ENCODE measurements at regions not wholly inside any gene's neighbourhood (a gene's known extent, or its start where the extent isn't known, plus 50 kb on each side); places are given as distances from the start of the nearest gene placed in this dataset.

DNA sequence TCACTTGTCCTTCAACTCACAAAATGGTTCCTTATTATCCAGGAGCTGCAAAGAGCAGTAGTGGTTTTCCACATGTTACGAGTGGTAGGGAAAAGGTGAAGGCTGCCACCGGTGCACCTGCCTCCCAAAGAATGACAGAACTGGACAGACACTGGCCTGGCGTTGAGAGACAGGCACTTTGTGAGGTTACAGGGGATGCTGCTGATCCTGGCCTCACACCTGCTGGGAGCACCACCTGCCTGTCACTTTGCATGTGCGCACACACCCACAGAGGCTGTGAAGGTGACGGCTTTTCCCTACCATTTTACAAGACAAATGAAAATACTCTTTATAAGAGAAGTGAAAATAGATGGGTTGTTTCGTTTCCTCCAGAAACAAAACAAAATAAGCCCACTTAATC, 175.3 kb upstream of the B3GAT1 start:
- Histone ChIP-seq H3K4me3 (no peak overlapping the region), H3K27ac (no peak overlapping the region), H3K4me1 (no peaks in the 10 kb centered on the region), H3K9me3 (no peaks in the 10 kb centered on the region), H3K27me3 (no peaks in the 10 kb centered on the region), H3K36me3 (no peaks in the 10 kb centered on the region)
- no peak for DNase-seq
- TF ChIP-seq CTCF (IDR thresholded peaks at IDR 0.05) (no peak), POLR2A (IDR thresholded peaks at IDR 0.05) (no peak)
- intact Hi-C loops (cut with DNase I; ENCODE audit: low total_unique reads): no loop called here

DNA sequence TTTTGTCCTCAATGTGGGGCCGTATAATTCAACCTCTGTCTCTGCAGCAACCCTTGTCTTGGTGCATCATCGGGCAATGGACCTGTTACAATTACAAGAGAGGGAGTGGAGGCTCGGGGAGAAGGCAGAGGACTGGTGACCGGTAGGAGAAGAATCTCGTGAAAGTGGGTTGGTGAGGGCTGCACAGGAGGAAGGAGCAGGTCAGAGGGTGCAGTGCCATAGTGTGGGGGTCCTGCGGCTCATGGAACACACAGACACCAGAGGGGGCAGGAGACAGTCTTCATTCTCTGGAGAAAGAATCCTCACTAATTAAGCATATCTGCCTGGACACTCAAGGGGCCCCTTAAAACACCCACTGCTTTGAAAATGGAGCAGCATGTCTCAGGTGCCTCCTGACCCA, 174.7 kb upstream of the B3GAT1 start:
- TF ChIP-seq POLR2A (IDR thresholded peaks at IDR 0.05) (no peak), CTCF (IDR thresholded peaks at IDR 0.05) (no peak)
- Histone ChIP-seq H3K9me3 (no peaks in the 10 kb centered on the region), H3K27ac (no peak overlapping the region), H3K4me1 (no peaks in the 10 kb centered on the region), H3K27me3 (no peaks in the 10 kb centered on the region), H3K36me3 (no peaks in the 10 kb centered on the region), H3K4me3 (no peak overlapping the region)
- no peak for DNase-seq
- intact Hi-C loops (cut with DNase I; ENCODE audit: low total_unique reads): no loop called here

DNA sequence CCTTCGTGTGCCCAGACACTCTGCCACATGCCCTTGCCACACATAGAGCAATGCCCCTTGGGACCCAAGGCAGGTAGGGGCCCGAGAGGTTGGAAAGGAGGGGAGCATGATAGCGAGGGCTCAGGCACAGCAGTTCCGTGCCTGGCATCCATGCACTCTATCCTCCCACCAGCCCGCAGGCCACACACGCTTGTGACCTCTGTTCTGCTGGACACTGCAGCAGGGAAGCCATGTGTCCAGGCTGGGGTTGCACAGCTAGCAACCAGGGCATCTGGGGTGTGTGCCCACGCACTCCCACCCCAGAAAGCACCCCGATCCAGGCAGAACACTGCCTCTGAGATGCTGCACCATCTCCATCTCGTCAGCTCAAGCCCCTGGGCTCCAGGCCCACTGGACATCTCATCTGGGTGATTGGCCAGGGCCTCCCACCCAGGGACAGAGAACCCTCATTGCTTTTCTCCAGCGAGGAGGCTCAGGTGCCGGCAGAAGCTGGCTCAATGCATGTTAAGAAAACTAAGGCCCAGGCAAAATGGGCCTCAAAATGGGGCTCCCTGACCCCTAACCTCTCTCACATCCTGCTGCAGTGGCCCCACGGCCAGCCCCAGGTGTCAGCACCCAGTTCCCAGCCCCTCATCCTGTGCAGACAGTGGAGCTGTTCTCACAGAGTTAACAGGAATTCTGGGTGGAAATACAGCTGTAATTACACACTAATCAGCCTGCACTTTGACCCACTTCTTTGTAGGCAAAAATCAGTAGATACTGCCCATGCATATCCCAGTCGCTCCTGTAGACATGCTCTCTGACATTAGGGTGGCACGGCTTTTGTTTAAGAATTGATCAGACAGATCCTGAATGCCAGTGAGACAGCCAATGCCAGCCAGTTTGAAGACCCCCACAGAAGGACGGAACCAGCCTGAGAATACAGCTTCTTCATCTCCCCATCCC, 173.9 kb upstream of the B3GAT1 start:
- Histone ChIP-seq H3K27ac (no peak overlapping the region), H3K27me3 (no peaks in the 10 kb centered on the region), H3K4me3 (no peak overlapping the region), H3K9me3 (no peaks in the 10 kb centered on the region), H3K36me3 (no peaks in the 10 kb centered on the region), H3K4me1 (no peaks in the 10 kb centered on the region)
- TF ChIP-seq POLR2A (IDR thresholded peaks at IDR 0.05): no peak
- no peak for TF ChIP-seq CTCF (IDR thresholded peaks at IDR 0.05)
- intact Hi-C loops (cut with DNase I; ENCODE audit: low total_unique reads): no loop called here
- DNase-seq: no peak

DNA sequence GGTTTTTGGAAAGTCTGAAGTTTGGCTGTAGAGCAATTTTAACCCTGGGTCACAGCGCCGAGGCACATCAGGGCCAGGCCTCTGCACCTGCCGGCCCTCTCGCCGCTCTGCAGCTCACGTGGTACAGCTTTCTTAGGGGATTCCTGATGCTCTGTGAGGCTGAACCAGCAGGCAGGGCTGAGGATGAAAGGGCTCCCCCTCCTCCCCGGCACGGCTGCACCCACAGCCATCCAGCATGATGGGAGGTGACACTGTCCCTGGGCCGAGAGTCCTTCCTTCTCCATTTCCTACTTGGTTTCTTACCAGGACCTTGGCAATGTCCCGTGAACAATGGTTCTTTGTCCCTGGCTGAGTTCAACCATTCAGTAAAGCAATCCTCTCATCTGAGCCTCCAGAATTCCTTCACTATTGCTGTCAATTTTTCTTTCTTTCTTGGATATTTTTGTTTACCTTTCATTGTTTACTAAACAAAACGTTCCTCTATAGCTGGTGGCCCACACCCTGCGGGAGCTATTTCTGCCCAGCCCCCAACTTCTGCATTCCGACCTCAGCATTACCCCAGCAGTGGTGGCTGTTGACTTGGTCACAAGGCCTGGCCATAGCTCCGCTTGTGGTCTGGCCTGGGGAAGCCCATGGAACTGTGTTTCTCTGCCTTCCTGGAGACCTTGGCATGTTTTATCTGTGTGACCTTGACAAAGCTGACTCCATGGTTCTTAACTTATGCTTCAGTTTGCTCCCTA, 172.8 kb upstream of the B3GAT1 start:
- DNase-seq: no peak
- intact Hi-C loops (cut with DNase I; ENCODE audit: low total_unique reads): no loop called here
- H3K36me3 ChIP-seq: no peaks in the 10 kb centered on the region
- H3K4me1 ChIP-seq: no peaks in the 10 kb centered on the region
- no peak overlapping the region for H3K27ac ChIP-seq
- H3K4me3 ChIP-seq: no peak overlapping the region
- H3K27me3 ChIP-seq: no peaks in the 10 kb centered on the region
- H3K9me3 ChIP-seq: no peaks in the 10 kb centered on the region
- TF ChIP-seq POLR2A (IDR thresholded peaks at IDR 0.05) (no peak), CTCF (IDR thresholded peaks at IDR 0.05) (no peak)

DNA sequence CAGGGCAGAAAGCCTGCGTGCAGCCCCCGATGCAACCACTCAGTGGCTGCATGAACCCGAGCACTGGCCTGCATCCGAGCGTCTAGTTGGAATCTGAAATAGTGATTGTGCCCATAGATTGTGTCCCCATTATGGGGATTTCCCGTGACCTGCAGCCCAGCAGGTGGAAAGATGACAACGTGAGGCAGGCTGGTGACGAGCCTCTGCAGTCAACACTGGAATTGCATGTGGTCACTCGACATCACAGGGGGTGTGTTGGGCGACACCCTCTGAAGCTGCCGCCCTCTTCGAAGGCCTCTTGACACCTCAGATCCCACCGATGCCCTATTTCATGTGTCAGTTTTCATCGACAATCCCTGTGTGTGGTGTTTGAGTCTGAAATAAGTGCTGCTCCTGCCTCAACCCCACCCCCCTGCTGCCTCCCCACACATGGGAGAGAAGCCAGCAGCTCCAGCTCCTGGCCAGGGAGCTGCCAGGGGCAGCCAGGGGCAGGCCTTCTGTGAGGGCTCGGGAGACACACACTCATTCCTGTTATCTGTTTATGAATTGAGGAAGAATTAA, 172.0 kb upstream of the B3GAT1 start:
- TF ChIP-seq POLR2A (IDR thresholded peaks at IDR 0.05) (no peak), CTCF (IDR thresholded peaks at IDR 0.05) (no peak)
- Histone ChIP-seq H3K36me3 (no peaks in the 10 kb centered on the region), H3K9me3 (no peaks in the 10 kb centered on the region), H3K4me3 (no peak overlapping the region), H3K4me1 (no peaks in the 10 kb centered on the region), H3K27me3 (no peaks in the 10 kb centered on the region), H3K27ac (no peak overlapping the region)
- no peak for DNase-seq
- intact Hi-C loops (cut with DNase I; ENCODE audit: low total_unique reads): no loop called here

All from uterus (tissue), 3 donors.